Spleen (tissue), 11 donors: ENCODE measurements at regions not wholly inside any gene's neighbourhood (a gene's known extent, or its start where the extent isn't known, plus 50 kb on each side); places are given as distances from the start of the nearest gene placed in this dataset.

Source experiments
- DNase-seq: peaks from one replicate; pipeline ENCODE4 v3.0.0-alpha.2; 2020
- H3K27ac ChIP-seq, 8 donors: fragments of 200-600 bp; sonication (generic) in 7 of 8; 1 replicate in 4 of 8; 2 replicates in 4 of 8; pipeline versions ENCODE4 v1.5.0 to v1.8.0; 2016 to 2021; ENCODE audit warnings: inconsistent platforms in 4 of 8, mild to moderate bottlenecking in 4 of 8, moderate library complexity in 1 of 8
- H3K27me3 ChIP-seq, 7 donors: fragments of 200-600 bp; sonication (generic) in 6 of 7; replicated peaks in 1 of 7; 1 replicate in 4 of 7; 2 replicates in 3 of 7; pipeline versions ENCODE4 v1.5.0 to v1.8.0; 2016 to 2021; ENCODE audit warnings: inconsistent platforms in 3 of 7, mild to moderate bottlenecking in 1 of 7
- H3K36me3 ChIP-seq, 6 donors: fragments of 200-600 bp; sonication (generic) in 5 of 6; 1 replicate in 4 of 6; 2 replicates in 2 of 6; pipeline versions ENCODE4 v1.5.0 to v1.8.0; 2016 to 2021; ENCODE audit warnings: inconsistent platforms in 2 of 6
- H3K4me1 ChIP-seq, 6 donors: fragments of 200-600 bp; sonication (generic) in 5 of 6; 1 replicate in 3 of 6; 2 replicates in 3 of 6; pipeline versions ENCODE4 v1.5.0 to v1.8.0; 2016 to 2021; ENCODE audit warnings: inconsistent platforms in 3 of 6
- H3K4me3 ChIP-seq, 8 donors: fragments of 200-600 bp; sonication (generic) in 7 of 8; 1 replicate in 4 of 8; 2 replicates in 4 of 8; pipeline versions ENCODE4 v1.5.0 to v1.8.0; 2016 to 2021; ENCODE audit warnings: inconsistent platforms in 4 of 8, mild to moderate bottlenecking in 4 of 8, moderate library complexity in 2 of 8
- H3K9me3 ChIP-seq, 8 donors: fragments of 200-600 bp; sonication (generic) in 7 of 8; 1 replicate in 4 of 8; 2 replicates in 4 of 8; pipeline versions ENCODE4 v1.5.0 to v1.8.0; 2016 to 2021; ENCODE audit warnings: inconsistent platforms in 4 of 8
- POLR2A ChIP-seq, 3 donors: fragments of 450-650 bp; IDR thresholded peaks; one replicate each; pipeline ENCODE4 v1.5.1; 2017; ENCODE audit warnings: antibody characterized with exemption in 3 of 3, mild to moderate bottlenecking in 1 of 3
- POLR2AphosphoS5 ChIP-seq, 3 donors: sonication (generic); formaldehyde crosslinking; IDR thresholded peaks; one replicate each; pipeline ENCODE4 v1.5.1; 2017; ENCODE audit warnings: antibody characterized with exemption in 3 of 3
- WGBS, 5 donors: extraction: QIAGEN DNeasy Blood & Tissue Kit in 3 of 5; methylation state at CpG; one replicate each; pipeline versions ENCODE4 v1.1.5 to v1.1.7; 2013 to 2018; 5-methylcytosine and 5-hydroxymethylcytosine counted together
- intact Hi-C: fragments of 100-400 bp; cut with DNase I; formaldehyde crosslinking; loops from one replicate; pipeline ENCODE4 v1.15.0; 2023; ENCODE audit warnings: low total_unique reads
- TF ChIP-seq, protein P1 (sequence below), 11 experiments: fragments of 200-600 bp in 7 of 11; fragments of 450-650 bp in 4 of 11; sonication (generic) in 4 of 11; IDR thresholded peaks in 8 of 11; conservative IDR thresholded peaks in 3 of 11; 1 replicate in 7 of 11; 2 replicates in 4 of 11; pipeline versions ENCODE4 v1.4.0 to v1.8.0; 2016 to 2021; ENCODE audit warnings: antibody characterized with exemption in 11 of 11, inconsistent platforms in 4 of 11, mild to moderate bottlenecking in 1 of 11
- donor health status: healthy with polysubstance abuse.
- donor health status: DM: no; HTN: no; CAD: no; lungs with moderate emphysema.
- donor health status: DM: no; HTN: no; CAD: no.
- donor health status: Bipolar disorder and iron deficiency.
- donor health status: healthy.
- donor health status: DM: no; HTN: no; CAD: no.
- donor health status: DM: yes; HTN: yes; CAD: no.

DNA sequence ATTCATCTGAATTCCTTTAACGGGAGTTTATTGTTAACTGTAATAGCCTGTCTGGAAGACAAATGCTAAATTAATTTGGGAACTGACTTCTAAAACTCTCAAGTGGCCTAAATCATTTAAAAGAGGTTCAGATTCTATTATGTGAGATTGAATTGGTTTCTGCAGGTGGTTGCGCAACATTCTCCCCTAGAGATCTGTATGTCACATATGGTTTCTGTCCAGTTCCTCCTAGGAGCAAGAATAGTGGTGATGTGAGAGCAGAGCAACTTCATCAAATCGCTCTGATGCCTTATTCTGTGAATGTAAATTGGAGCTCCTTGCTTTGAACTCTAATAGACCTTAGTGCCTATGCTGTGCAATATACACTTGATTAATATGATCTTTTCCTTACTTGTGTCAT lies 144.6 kb upstream of the GPR101 start:
- no peak for DNase-seq
- TF ChIP-seq POLR2A (IDR thresholded peaks at IDR 0.05) (no peak), POLR2AphosphoS5 (IDR thresholded peaks at IDR 0.05) (no peak)
- TF ChIP-seq, protein P1, sequence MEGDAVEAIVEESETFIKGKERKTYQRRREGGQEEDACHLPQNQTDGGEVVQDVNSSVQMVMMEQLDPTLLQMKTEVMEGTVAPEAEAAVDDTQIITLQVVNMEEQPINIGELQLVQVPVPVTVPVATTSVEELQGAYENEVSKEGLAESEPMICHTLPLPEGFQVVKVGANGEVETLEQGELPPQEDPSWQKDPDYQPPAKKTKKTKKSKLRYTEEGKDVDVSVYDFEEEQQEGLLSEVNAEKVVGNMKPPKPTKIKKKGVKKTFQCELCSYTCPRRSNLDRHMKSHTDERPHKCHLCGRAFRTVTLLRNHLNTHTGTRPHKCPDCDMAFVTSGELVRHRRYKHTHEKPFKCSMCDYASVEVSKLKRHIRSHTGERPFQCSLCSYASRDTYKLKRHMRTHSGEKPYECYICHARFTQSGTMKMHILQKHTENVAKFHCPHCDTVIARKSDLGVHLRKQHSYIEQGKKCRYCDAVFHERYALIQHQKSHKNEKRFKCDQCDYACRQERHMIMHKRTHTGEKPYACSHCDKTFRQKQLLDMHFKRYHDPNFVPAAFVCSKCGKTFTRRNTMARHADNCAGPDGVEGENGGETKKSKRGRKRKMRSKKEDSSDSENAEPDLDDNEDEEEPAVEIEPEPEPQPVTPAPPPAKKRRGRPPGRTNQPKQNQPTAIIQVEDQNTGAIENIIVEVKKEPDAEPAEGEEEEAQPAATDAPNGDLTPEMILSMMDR (IDR thresholded peaks at IDR 0.05 in 8 of 11, conservative IDR thresholded peaks at IDR 0.05 in 3 of 11) = no peak
- intact Hi-C loops = no loop called here
- no peaks in the 10 kb centered on the region for H3K27me3 ChIP-seq
- no peak overlapping the region for H3K27ac ChIP-seq
- H3K4me3 ChIP-seq = no peak overlapping the region
- no peaks in the 10 kb centered on the region for H3K36me3 ChIP-seq
- 18 to 31% (median 25%) methylated on average over 3 of the region's 3 CpGs for WGBS, 5 donors
- no peaks in the 10 kb centered on the region for H3K9me3 ChIP-seq
- H3K4me1 ChIP-seq = no peaks in the 10 kb centered on the region

DNA sequence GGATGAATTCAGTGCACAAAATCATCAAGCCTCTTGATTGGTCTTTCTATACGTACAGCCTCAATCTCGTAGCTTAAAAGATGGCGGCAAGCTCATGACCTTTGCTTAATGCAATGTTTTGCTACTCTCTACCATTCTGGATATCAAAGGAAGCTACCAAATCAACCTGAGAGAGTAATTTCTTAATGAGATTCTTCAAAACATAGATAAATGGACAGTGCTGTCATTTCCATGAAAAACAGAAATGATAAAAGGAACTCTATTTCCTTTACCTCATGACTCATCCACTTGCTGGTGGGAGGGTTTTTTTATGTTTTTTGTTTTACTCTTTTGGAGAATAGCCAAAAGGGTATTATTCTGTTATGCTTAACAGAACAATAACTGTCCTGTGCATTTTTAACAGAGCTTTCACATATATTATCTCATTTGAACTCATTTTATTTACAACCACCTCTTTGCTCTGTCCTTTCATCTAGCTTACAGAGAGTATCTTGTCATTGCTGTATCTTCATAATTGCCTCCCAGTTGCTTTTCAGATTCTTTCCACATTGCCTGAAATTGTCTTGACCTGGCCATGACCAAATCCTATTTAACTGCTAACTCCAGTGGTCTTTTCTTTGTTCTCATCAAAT lies 138.6 kb upstream of the GPR101 start:
- no peak overlapping the region for H3K4me3 ChIP-seq
- 78 to 94% (median 92%) methylated on average over 3 of the region's 3 CpGs for whole genome bisulfite sequencing, 5 donors
- H3K9me3 ChIP-seq = no peaks in the 10 kb centered on the region
- no peaks in the 10 kb centered on the region for H3K4me1 ChIP-seq
- no peaks in the 10 kb centered on the region for H3K36me3 ChIP-seq
- H3K27ac ChIP-seq = no peak overlapping the region
- no peaks in the 10 kb centered on the region for H3K27me3 ChIP-seq
- TF ChIP-seq POLR2A (IDR thresholded peaks at IDR 0.05) (no peak), POLR2AphosphoS5 (IDR thresholded peaks at IDR 0.05) (no peak)
- TF ChIP-seq, protein P1 (IDR thresholded peaks at IDR 0.05 in 8 of 11, conservative IDR thresholded peaks at IDR 0.05 in 3 of 11) = no peak
- DNase-seq = no peak
- intact Hi-C loops = no loop called here

DNA sequence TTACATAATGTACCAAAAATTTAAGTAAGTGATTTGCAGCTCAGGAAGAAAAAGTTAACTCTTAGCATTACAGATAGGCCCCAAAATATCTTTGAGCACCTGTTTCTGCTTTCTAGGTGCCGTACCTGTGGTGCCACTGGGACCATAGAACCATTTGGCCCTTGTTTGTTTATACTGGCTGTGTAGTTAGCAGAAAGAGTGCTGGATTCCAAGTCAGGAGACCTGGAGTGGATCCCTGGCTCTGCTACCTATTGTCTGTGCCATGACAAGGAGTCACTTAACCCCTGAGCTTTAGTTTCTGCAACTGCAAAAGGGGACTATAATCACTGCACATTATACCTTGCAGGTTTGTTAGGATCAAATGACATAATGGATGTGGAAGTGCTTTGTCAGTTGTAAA lies 137.8 kb upstream of the GPR101 start:
- Histone ChIP-seq H3K4me1 (no peaks in the 10 kb centered on the region), H3K9me3 (no peaks in the 10 kb centered on the region), H3K27ac (no peak overlapping the region), H3K4me3 (no peak overlapping the region), H3K36me3 (no peaks in the 10 kb centered on the region), H3K27me3 (no peaks in the 10 kb centered on the region)
- TF ChIP-seq POLR2AphosphoS5 (IDR thresholded peaks at IDR 0.05) (no peak), POLR2A (IDR thresholded peaks at IDR 0.05) (no peak)
- TF ChIP-seq, protein P1 (IDR thresholded peaks at IDR 0.05 in 8 of 11, conservative IDR thresholded peaks at IDR 0.05 in 3 of 11) = no peak
- intact Hi-C loops = no loop called here
- DNase-seq = no peak
- WGBS, 5 donors = 50 to 81% (median 78%) methylated on average over 1 of the region's 1 CpG

DNA sequence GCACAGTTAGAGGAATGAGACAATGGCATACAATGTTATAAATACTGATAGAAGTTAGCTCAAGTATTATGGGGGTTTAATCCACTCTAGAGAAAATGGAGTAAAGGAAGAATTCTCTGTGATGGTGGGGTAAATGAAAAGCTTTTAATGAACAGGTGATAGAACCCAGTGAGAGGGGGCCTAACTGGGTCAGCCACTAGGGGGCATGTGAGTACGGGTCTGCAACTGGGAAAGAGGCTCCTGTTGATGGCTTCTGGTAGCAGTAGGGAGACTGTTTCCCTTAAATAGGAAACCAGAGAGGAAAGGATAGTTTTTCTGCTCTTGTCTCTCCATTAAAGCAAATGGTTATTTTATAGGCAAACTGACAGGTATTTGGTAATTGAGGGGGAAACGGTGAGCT lies 132.8 kb upstream of the GPR101 start:
- no peaks in the 10 kb centered on the region for H3K36me3 ChIP-seq
- no peaks in the 10 kb centered on the region for H3K4me1 ChIP-seq
- WGBS, 5 donors = 35 to 56% (median 45%) methylated on average over 2 of the region's 2 CpGs
- no peaks in the 10 kb centered on the region for H3K9me3 ChIP-seq
- H3K4me3 ChIP-seq = no peak overlapping the region
- no peak overlapping the region for H3K27ac ChIP-seq
- no peak for DNase-seq
- TF ChIP-seq, protein P1 (IDR thresholded peaks at IDR 0.05 in 8 of 11, conservative IDR thresholded peaks at IDR 0.05 in 3 of 11) = no peak
- TF ChIP-seq POLR2AphosphoS5 (IDR thresholded peaks at IDR 0.05) (no peak), POLR2A (IDR thresholded peaks at IDR 0.05) (no peak)
- intact Hi-C loops = no loop called here
- peaks cover 0 to 2% (median 0%) of the 10 kb centered on the region in 7 donors for H3K27me3 ChIP-seq
